ENCODE measurements at regions not wholly inside any gene's neighbourhood (a gene's known extent, or its start where the extent isn't known, plus 50 kb on each side); places are given as distances from the start of the nearest gene placed in this dataset.

DNA sequence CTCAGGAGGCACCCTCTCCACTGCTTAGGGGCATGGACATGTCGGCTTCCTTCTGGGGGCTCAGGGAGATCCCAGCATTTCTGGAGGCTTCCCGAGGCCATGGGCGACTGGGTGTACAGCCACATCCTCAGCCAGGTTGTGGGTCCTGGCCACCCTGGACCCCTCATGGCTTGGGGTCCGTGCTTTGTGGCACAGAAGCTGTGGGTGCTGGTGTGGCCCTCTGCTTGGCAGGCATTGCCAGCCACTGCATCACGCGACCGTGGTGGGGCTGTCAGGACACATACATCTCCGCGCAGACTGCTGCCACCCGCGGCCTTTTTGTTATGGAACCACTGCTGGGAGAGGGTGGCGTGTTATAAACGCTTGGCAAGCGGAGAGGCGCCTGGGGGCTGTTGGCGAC is 1174.9 kb downstream of the BRD1 start:
- peaks cover 4% of the 10 kb centered on the region; the same call in 1 of the 2 replicates for H3K79me2 ChIP-seq (ENCODE audit: low read length)
- H4K20me1 ChIP-seq (ENCODE audit: insufficient read depth, low read length), result no peaks in the 10 kb centered on the region
- TF ChIP-seq EZH2 (optimal IDR thresholded peaks at IDR 0.05; ENCODE audit: low read depth, low read length) (no peak), EZH2phosphoT487 (IDR thresholded peaks at IDR 0.05; ENCODE audit: low read length) (no peak)
- TF ChIP-seq, protein P1, sequence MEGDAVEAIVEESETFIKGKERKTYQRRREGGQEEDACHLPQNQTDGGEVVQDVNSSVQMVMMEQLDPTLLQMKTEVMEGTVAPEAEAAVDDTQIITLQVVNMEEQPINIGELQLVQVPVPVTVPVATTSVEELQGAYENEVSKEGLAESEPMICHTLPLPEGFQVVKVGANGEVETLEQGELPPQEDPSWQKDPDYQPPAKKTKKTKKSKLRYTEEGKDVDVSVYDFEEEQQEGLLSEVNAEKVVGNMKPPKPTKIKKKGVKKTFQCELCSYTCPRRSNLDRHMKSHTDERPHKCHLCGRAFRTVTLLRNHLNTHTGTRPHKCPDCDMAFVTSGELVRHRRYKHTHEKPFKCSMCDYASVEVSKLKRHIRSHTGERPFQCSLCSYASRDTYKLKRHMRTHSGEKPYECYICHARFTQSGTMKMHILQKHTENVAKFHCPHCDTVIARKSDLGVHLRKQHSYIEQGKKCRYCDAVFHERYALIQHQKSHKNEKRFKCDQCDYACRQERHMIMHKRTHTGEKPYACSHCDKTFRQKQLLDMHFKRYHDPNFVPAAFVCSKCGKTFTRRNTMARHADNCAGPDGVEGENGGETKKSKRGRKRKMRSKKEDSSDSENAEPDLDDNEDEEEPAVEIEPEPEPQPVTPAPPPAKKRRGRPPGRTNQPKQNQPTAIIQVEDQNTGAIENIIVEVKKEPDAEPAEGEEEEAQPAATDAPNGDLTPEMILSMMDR (IDR thresholded peaks at IDR 0.05; ENCODE audit: low read length), result no peak
- H3K9ac ChIP-seq (ENCODE audit: low read length), result no peak overlapping the region
- H3K27me3 ChIP-seq (replicated peaks; ENCODE audit: insufficient read depth, low read length), result no peaks in the 10 kb centered on the region
- H3K4me3 ChIP-seq (ENCODE audit: low read length), result no peak overlapping the region
- no peak overlapping the region for H3K4me2 ChIP-seq (ENCODE audit: low read depth, low read length)
- no peaks in the 10 kb centered on the region for H3K36me3 ChIP-seq (replicated peaks; ENCODE audit: insufficient read depth, low read length)
- H3F3A ChIP-seq (ENCODE audit: insufficient read depth, low read length), result no peaks in the 10 kb centered on the region
- DNase-seq, result no peak
- no peaks in the 10 kb centered on the region for H3K4me1 ChIP-seq (ENCODE audit: low read length)
- no peak overlapping the region for H3K27ac ChIP-seq (ENCODE audit: low read length)
- H3K9me3 ChIP-seq (replicated peaks; ENCODE audit: insufficient read depth, low read length), result no peaks in the 10 kb centered on the region
- no peaks in the 10 kb centered on the region for H3K9me2 ChIP-seq (replicated peaks; ENCODE audit: insufficient read depth, low read length)
- no peak overlapping the region for H2AFZ ChIP-seq (ENCODE audit: low read length)

DNA sequence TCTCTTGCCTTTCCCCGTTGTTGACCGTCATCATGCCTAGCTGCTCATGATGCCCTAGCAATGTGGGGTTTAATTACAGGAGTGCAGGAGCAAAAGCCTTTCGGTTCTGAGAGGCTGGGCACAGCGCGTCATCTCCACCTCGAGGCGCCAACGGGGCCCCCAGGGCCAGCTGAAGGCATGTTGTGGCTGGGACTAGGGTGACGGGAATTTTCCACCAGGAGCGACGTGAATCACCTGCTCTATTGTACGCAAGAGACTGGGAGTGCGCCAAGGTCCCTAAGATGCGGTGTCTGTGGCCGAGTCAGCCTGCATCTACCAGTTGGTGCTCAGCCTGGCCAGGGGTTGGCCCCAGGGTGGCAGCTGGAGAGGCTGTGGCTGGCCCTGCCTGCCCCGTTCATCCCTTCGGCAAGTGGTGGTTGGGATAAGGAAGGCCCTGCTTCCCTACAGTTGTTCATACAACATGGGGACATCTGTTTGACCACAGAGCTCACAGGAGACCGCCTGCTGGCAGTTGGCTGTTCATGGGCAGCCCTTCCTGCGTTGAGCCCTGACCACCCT is 1175.6 kb downstream of the BRD1 start:
- H4K20me1 ChIP-seq (ENCODE audit: insufficient read depth, low read length), result no peaks in the 10 kb centered on the region
- no peak overlapping the region for H3K9ac ChIP-seq (ENCODE audit: low read length)
- no peaks in the 10 kb centered on the region for H3K27me3 ChIP-seq (replicated peaks; ENCODE audit: insufficient read depth, low read length)
- peaks cover 4% of the 10 kb centered on the region; the same call in 1 of the 2 replicates for H3K79me2 ChIP-seq (ENCODE audit: low read length)
- TF ChIP-seq EZH2phosphoT487 (IDR thresholded peaks at IDR 0.05; ENCODE audit: low read length) (no peak), EZH2 (optimal IDR thresholded peaks at IDR 0.05; ENCODE audit: low read depth, low read length) (no peak)
- TF ChIP-seq, protein P1 (IDR thresholded peaks at IDR 0.05; ENCODE audit: low read length), result no peak
- no peak overlapping the region for H3K4me3 ChIP-seq (ENCODE audit: low read length)
- no peak overlapping the region for H3K27ac ChIP-seq (ENCODE audit: low read length)
- H3K4me1 ChIP-seq (ENCODE audit: low read length), result no peaks in the 10 kb centered on the region
- no peak for DNase-seq
- H3F3A ChIP-seq (ENCODE audit: insufficient read depth, low read length), result no peaks in the 10 kb centered on the region
- H3K36me3 ChIP-seq (replicated peaks; ENCODE audit: insufficient read depth, low read length), result no peaks in the 10 kb centered on the region
- H3K4me2 ChIP-seq (ENCODE audit: low read depth, low read length), result no peak overlapping the region
- no peaks in the 10 kb centered on the region for H3K9me3 ChIP-seq (replicated peaks; ENCODE audit: insufficient read depth, low read length)
- H2AFZ ChIP-seq (ENCODE audit: low read length), result no peak overlapping the region
- no peaks in the 10 kb centered on the region for H3K9me2 ChIP-seq (replicated peaks; ENCODE audit: insufficient read depth, low read length)

DNA sequence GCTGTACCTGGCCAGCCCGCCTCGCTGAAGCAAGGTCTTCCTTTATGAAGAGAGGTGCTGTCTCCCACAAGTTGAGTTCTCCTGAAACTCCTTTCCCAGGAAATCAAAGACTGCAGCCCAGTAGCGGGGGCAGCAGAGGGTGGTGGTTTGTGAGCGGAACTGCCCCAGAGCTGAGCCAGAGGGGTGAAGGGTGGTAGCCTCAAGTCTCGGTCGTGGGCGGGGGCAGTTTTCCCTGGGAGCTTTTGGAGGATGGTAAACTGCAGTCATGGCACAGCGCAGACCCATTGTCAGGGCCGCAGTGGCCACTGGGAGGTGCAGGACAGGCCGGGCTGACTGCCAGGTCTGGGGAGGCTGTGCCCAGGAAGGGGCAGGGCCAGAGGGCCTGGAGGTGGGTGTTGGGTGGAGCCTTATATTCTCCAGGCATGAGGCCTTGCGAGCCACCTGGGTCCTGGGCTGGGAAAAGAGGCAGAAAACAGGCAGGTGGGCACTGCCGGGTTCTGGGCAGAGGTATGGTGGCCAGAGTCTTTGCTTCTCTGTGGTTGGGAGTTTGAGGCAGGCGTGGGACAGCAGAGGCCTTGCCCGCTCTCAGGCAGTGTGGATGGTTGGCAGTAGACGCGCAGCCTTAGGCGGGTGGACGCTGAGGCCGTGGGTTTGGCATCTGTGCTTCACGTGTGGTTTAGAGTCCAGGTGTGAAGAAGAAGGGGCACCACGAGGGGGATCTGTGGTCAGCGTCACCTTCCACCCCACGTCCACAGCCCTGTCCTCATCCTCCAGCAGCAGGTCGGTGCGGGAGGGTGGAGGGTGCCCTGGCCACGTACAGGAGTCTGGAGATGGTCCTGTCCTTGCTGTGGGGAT is 1176.4 kb downstream of the BRD1 start:
- Histone ChIP-seq H3K4me2 (ENCODE audit: low read depth, low read length) (no peak overlapping the region), H3K4me1 (ENCODE audit: low read length) (no peaks in the 10 kb centered on the region), H3K36me3 (replicated peaks; ENCODE audit: insufficient read depth, low read length) (no peaks in the 10 kb centered on the region), H3K27ac (ENCODE audit: low read length) (no peak overlapping the region), H3K79me2 (ENCODE audit: low read length) (peaks cover 4% of the 10 kb centered on the region; the same call in 1 of the 2 replicates), H3K4me3 (ENCODE audit: low read length) (no peak overlapping the region), H3K9me2 (replicated peaks; ENCODE audit: insufficient read depth, low read length) (no peaks in the 10 kb centered on the region), H3K27me3 (replicated peaks; ENCODE audit: insufficient read depth, low read length) (no peaks in the 10 kb centered on the region), H4K20me1 (ENCODE audit: insufficient read depth, low read length) (no peaks in the 10 kb centered on the region), H3K9ac (ENCODE audit: low read length) (no peak overlapping the region), H3K9me3 (replicated peaks; ENCODE audit: insufficient read depth, low read length) (no peaks in the 10 kb centered on the region), H2AFZ (ENCODE audit: low read length) (no peak overlapping the region), H3F3A (ENCODE audit: insufficient read depth, low read length) (no peaks in the 10 kb centered on the region)
- TF ChIP-seq, protein P1 (IDR thresholded peaks at IDR 0.05; ENCODE audit: low read length), result no peak
- TF ChIP-seq EZH2phosphoT487 (IDR thresholded peaks at IDR 0.05; ENCODE audit: low read length), result no peak
- no peak for TF ChIP-seq EZH2 (optimal IDR thresholded peaks at IDR 0.05; ENCODE audit: low read depth, low read length)
- DNase-seq, result no peak

Data from MM.1S (cell line).